GM21717 (cell line): ENCODE measurements at regions not wholly inside any gene's neighbourhood (a gene's known extent, or its start where the extent isn't known, plus 50 kb on each side); places are given as distances from the start of the nearest gene placed in this dataset.

Source experiments
- ATAC-seq: cut with Tn5 transposase; IDR thresholded peaks from one replicate; pipeline ENCODE4 v1.9.1; 2021; ENCODE audit warnings: mild to moderate bottlenecking, moderate library complexity; ENCODE audit not compliant: unreplicated experiment

DNA sequence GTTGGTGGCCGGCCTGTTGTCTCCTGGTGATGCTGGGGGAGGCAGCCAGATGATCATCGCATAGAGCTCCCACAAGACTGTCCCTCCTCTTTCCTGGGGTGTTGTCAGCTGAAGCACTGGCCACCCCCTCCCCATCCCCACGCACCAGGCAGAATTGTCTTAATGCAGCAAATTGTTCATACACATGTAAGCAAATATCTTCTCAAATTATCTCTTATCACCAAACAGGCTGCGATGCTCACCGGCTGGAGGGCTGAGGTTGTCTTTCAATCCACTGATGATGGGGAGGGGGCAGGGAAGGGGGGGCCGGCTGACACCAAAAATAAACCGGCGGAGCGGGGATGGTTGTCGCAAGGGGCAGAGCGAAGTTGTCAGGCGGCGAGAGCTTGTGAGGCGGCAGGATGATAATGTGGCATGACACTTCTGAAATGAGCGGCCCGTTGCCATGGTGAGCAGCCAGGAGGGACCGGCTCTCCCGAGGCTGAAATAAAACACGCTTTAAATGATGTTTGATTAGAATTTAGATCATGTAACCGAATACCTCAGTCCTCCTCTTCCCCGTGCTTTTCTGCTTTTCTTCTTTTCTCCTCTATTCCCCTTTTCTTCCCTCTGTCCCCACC lies 59.8 kb downstream of the MRM1 start:
- no peak for ATAC-seq

DNA sequence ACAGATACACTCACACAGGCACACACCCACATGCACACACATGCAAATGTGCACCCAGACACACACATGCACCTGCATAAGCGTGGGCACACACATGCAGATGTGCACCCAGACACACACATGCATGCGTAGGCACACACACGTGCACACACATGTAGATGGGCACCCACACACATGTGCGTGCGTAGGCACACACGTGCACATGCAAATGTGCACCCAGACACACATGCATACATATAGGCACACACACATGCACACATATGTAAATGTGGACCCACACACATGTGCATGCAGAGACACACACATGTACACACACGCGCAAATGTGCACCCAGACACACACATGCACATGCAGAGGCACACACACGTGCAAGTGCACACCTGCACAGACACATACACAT lies 60.3 kb downstream of the MRM1 start:
- no peak for ATAC-seq

DNA sequence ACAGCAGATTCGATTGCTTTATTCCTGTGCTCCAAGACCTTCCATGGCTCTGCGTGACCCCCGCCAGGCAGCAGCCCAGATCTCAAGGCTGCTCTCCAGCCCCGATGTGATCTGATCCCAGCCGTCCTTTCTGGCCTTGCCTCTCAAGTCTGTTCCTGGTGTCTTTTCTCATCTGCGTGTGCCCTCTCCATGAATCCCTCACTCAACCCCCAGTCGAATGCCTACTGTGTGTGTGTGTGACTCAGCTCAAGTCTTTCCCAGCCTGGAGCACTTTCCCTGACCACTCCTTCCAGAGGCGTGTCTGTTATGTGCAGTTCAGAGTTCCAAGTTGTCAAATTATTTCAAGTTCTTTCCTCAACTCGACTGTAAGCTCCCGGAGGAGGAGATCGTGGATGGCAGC lies 64.0 kb downstream of the MRM1 start:
- no peak for ATAC-seq

DNA sequence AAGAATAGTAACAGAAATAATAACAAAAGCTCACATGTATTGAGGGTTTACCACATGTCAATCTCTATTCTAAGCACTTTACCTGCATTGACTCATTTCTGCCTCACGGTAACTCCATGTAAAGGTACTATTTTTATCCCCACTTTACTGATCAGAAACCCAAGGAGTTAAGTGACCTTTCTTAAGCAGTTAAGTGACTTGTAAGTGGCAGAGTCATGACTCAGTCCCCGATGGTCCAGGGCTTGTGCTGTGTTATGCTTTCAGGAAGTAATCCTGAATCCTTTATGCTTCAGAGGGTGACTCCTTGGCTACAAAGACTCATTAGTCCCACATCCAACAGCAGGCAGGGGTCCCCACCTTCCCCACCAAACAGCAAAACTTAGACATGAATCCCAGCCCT lies 66.5 kb downstream of the MRM1 start:
- no peak for ATAC-seq

DNA sequence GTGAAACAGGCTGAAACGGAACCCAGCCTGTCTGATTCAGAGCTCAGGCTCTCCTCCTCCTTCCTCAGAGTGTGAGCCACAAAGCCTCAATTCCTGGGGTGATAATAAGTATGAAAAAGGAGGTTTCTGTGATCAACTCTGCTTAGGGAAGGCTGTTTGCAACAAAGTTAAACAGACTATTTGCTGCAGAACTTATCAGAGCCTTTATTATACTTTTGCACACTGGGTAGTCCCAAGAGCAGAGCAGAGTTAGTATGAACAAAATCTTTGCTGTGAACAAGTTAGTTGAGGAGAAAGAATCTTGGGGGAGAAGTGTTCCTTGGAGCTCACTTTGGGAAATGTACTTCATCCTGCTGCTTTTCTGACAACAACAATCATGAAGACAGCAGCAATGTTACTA lies 67.4 kb downstream of the MRM1 start:
- ATAC-seq, result no peak

DNA sequence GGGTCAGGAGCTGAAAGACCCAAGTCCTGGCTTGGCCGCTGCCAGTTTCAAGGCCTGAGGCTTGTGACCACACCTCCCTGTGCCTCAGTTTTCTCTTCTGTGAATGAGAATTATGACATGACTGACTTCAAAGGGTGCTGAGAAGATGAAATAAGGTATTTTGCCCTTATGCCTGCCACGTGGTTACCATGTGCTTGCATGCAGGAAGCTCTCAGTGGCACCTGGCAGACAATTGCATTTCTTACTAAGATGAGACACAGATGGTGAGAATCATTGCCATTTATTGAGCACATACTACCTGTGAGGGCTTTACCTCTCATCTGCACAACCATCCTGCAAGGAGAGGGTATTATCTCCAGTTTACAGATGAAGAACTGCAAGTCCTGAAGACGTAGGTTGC lies 69.8 kb downstream of the MRM1 start:
- ATAC-seq, result no peak

DNA sequence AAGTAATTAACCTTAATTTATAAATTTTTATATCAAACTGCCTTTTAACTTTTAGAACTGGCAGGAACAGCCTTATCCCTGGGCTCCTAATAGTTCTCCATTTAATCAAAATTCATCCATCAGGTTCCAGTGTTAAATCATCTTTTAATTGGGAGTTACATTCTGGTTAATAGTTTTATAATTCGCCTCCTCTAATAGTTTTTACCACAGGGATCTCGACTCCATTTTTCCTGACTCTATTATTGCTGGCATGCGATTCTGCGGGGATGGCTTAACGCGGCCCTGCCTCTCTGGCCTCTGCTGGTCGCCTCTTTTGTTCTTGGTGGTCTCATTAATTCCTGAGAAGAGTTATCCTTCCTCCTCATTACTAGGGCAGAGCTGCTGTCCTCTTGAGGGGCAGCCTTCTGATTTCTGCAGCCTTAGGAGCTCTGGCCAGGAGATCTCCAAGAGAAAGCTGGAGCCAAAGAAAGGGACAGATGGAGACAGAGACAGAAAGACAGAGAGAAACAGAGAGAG lies 71.1 kb downstream of the MRM1 start:
- no peak for ATAC-seq

DNA sequence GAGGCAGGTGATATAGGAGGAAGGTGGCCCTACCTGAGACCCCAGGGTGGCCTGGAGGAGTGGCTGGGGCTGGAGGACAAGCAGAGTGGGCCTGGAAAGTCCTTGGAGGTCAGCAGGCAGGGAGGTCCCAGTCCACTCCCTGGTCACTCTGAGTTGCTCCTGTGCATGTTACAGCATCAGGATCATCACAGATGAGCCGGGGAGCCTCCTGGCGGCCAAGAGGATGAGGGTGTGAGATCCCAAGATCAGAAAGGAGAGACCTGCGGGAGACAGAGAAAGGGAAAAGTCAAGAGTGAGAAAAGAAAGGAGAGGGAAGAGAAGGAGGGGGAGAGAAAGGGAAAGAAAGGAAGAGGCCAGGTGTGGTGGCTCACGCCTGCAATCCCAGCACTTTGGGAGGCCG lies 71.7 kb downstream of the MRM1 start:
- no peak for ATAC-seq

DNA sequence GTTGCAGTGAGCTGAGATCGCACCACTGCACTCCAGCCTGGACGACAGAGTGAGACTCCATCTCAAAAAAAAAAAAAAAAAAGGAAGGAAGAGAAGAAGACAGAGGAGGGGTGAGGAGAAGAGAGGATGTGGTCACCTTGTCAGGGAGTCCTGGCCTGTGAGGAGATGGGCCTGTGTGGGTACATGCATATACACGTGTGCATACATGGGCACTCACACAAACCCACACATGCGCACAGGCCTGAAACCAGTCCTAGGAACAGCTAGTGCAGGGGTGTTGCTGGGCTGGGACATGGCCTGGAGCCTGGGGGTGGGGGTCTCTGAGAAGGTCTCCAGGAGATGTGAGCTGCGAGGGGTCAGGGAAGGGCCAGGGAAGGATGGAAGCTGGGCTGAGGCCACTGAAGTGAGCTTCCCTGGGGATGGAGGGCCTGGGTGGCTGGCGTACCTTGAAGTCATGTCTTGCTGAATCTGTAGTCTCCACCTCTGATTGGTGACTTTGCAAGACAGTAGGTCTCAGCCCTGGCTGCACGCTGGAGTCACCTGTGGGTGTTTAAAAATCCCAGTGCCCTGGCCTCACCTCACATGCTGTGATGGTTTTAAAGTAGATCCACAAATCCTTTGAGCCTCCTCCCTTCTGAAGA lies 72.4 kb downstream of the MRM1 start:
- no peak for ATAC-seq

DNA sequence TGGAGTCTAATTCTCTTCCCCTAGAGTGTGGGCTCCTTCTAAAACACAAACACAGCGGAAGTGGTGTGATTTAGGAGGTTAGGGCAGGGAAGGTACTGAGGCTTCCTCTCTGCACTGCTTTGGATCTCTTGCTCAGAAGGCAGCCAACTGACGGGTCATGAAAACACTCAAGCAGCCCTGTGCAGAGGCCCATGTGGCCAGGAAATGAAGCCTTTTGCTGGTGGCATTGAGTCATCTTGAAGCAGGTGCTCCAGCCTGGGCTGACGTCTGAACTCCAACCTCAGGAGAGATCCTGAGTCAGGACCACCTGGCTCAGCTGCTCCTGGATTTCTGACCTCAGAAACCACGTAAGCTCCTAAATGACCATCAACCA lies 72.9 kb downstream of the MRM1 start:
- no peak for ATAC-seq

DNA sequence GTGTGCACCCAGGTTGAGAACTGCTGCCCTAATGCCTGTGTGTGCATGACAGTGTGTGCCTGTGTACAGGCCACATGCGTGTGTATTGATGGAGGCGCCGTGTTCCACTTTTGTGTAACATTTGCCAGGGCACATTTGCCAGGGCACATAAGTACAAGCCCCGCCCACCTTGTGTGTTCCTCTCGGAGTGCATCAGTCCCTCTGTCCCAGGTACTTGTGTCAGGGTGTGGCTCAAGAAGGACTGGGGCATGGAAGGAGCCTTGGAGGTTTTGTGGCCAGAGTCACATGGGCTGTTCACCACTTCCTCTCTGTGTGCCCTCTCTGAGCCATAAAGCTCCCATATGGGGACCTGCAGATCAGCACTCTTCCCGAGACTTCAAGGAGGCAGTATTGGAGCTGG lies 73.9 kb downstream of the MRM1 start:
- no peak for ATAC-seq

DNA sequence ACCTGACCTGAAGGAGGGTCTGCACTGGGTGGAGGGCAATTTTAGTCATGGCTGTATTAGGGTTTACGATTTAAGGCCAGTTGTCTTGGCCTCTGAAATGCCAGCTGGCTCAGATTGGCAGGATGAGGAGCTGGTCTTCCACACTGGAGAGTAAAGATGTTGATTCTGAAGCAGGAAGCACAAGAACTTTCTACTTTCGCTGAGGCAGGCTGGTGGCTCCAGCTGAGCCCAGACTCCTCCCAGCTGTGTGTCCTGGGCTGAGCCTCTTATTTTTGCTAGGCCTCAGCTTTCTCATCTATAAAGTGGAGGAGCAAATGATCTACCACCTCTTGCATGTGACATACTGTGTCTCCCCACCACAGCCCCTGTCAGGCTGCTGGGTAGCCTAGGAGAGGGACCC lies 74.4 kb downstream of the MRM1 start:
- ATAC-seq, result no peak

DNA sequence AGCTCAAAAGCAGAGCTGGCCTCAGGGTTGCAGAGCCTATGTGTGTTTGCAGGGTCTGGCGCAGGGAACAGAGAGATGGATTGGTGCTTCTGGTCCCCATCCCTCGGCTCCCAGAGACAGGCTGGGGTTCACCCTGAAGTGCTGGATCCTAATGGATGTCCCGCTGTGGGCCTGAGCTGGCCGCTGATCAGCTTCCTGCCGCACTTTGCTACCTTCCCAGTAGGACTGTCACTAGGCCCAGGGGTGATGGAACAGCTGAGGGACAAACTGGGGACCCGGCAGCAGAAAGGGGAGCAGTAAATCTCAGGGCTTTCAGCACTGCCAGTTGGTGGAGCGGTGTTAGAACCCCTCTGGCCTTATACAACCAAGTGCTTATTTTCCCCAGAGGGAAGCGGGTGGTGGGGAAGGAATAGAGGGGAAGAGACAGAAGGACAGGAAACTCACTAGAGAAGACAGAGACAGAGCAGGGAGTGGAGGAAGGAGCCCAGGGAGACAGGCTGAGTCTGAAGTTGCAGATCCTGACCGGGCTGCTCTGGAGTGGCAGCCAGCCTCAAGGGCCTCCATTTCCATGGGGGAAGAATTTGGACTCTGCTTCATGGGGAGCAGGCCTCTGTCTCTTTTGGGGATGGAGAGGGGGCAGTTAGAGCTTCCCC lies 78.6 kb downstream of the MRM1 start:
- ATAC-seq, result no peak

DNA sequence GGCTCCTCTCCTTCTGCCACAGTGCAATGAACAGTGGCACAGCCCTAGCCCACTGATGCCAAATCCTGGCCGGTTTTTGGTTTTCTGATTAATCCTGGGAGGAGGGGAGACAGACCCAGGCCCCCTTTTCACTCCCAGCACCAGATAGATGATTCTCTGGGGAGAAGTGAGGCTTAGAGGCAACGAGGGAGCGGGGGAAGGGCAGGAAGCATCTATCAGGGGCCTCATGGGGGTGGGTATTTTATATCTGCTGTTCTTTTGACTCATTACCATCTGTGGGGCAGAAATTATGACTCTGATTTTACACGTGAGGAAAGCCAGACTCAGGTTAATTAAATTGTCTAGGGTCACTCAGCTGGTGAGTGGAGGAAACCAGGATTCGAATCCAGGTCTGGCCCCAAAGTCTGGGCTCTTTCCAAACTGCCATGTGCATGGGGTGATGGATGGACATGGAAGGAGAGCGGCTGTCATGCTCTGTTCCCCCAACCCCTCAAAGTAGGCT lies 79.4 kb downstream of the MRM1 start:
- ATAC-seq, result no peak

DNA sequence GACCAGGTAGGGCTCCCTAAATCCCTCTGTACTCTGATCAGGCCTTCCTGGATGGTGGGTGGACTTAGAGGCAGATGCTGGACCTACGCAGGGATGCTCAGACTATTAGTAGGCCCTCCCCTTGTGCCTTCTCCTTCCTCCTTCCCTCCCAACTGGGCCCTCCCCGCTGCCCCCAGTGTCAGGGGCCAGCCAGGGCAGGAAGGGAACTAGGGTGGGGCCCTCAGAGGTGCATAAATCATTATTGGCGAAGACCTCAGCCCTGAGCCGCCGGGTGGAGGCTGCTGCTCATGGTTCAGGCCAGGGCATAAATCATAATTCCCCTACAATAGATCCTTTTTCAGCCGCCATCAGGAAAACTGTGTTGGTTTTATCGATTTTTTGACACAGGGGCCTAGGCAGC lies 81.4 kb downstream of the MRM1 start:
- ATAC-seq, result no peak

DNA sequence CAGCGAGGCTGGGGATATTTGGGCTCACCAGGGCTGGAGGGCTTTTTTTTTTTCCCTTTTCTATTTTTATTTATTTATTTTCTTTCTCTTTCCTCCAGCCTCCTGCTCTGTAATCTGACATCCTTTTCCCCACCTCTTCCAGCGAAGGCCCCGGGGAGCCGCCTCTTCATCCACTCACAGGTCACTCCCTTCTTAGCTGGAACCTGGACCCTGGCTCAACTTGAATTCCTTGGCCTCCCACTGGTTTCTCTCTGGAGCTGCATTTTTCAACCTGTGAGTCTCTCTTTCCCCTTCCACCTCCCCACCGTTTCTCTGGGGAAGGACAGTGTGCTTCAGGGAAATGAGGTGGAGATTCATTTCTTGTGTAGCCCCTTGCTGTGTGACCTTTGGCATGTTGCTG lies 82.0 kb downstream of the MRM1 start:
- no peak for ATAC-seq

DNA sequence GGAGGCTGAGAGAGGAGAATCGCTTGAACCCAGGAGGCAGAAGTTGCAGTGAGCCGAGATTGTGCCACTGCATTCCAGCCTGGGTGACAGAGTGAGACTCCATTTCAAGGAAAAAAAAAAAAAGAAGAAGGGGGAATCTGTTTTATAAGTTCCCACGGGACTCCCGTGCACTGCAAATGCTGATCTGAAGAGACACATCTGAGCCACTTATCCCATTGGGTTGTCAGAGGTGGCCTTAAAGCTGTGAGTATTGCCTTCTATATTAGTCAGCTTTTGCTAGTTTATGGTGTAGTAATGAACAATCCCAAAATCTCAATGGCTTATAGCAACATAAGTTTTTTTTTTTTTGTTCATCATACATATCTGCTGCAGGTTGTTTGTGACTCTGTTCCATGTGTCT lies 82.8 kb downstream of the MRM1 start:
- ATAC-seq, result no peak

DNA sequence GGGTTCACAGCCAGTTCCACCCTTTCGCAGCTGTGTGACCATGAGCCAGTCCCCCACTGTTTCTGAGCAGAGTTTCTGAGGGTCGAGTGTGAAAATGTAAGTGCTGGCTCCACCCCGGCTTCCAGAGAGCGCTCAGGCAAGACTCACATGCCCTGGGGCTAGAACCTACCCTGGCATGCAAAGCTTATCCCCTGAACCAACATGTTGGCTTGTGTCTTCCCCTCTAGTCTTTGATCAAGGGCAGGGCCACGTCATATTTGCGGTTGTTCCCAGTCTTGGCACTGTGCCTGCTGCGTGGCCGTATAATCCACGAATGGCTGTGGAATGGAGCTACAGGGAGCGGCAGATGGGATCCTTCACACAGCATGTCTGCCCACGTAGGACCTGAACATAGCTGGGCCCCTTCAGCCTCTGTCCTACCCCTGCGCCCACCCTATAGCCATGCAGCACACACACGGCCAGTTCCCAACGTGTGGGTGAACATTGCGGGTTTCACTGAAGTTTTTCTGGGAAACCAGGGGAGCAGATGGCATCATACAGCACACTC lies 84.8 kb downstream of the MRM1 start:
- ATAC-seq, result no peak

DNA sequence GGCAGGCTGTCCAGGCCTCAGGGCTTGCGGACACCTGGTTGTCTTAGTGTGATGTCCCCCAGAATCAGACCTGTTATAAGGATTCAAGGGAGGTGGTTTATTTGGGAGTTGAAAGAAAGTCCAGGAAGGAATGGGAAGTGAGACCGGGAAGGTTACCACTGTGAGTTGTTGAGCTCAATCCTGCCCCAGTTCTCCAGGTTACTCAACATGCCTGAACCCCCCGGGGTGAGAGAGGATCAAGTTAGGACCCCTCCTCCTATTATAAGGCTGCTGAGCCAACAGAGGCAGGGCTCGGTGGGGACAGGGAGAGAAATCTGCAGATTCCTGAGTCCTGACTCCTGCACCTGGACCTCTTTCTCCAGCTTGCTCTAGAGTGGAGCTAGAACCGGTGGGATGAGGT lies 86.4 kb downstream of the MRM1 start:
- ATAC-seq, result no peak

DNA sequence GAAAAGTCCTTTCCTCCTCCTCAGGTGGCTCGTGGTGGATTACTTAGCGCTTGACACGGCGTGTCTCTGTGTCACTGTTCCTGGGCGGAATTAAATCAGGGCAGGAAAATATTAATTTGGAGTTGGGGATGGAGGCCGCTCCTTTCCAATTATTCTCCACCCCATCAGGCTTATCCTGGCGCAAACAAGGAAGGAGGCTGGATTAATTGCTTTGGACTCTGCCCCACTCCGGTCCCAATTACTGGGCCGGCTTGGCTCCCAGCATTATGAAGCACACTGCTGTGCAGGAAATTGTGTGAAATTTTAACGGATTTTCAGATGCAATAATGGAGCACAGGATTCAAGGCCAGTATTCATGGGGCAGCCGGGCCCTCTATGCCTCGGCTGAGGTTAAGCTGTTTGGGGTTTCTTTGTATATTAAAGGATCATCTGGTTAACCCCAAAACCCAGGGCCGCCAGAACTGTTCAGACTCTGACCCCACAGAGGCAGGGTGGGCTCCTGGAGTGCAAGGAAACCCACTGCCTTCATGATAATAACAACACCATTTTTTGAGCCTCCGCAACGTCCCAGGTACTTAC lies 87.8 kb downstream of the MRM1 start:
- ATAC-seq, result no peak

DNA sequence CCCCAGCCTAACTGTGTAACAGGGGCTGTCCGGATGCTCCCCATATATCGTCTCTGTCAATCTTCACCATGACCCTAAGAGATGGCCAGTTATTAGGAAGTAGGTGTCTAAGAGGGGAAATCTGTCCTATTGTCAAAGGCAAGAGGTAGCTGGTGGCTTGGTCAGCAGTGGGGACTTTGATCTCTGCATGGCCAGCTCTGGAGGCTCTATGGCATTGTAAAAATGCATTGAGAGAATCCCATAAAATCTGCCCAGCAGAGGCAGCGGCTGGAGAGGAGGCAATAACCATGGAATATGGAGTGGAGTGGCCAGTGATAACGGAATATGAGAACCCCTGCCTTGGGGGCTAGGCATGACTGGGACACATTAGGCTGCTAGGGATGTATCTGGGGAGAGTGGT lies 88.8 kb downstream of the MRM1 start:
- no peak for ATAC-seq

DNA sequence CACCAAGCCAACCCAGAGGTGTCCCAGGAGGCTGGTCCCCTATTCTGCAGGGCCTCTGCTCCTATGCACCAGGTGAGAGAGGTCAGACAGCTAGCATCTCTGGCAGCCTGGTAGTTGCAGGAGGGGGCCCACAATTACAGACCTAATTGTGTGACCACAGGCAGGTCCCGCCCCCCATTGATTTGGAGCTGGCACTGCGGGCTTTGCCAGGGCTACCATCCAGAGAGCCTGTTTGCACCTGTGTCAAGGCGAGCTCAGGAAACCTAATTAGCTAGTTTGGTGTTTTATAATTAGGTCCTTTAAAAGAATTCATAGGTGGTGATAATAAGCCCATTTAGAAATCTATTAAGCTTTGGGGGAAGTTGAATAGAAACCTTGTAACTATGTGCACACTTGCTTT lies 90.2 kb downstream of the MRM1 start:
- ATAC-seq, result no peak
